Prostate gland (tissue), 2 donors: ENCODE measurements at regions not wholly inside any gene's neighbourhood (a gene's known extent, or its start where the extent isn't known, plus 50 kb on each side); places are given as distances from the start of the nearest gene placed in this dataset.

Experiments used
- CTCF ChIP-seq, 4 experiments: fragments of 200-600 bp in 2 of 4; fragments of 450-650 bp in 2 of 4; sonication (generic) in 2 of 4; IDR thresholded peaks; 1 replicate in 3 of 4; 2 replicates in 1 of 4; pipeline ENCODE4 v1.5.1; 2016 to 2019; ENCODE audit warnings: antibody characterized with exemption in 4 of 4, mild to moderate bottlenecking in 2 of 4, moderate library complexity in 2 of 4
- POLR2A ChIP-seq: fragments of 450-650 bp; IDR thresholded peaks from one replicate; pipeline ENCODE4 v1.6.1; 2016; ENCODE audit warnings: antibody characterized with exemption, mild to moderate bottlenecking
- POLR2AphosphoS5 ChIP-seq: sonication (generic); formaldehyde crosslinking; IDR thresholded peaks from one replicate; pipeline ENCODE4 v1.6.1; 2017; ENCODE audit warnings: antibody characterized with exemption

DNA sequence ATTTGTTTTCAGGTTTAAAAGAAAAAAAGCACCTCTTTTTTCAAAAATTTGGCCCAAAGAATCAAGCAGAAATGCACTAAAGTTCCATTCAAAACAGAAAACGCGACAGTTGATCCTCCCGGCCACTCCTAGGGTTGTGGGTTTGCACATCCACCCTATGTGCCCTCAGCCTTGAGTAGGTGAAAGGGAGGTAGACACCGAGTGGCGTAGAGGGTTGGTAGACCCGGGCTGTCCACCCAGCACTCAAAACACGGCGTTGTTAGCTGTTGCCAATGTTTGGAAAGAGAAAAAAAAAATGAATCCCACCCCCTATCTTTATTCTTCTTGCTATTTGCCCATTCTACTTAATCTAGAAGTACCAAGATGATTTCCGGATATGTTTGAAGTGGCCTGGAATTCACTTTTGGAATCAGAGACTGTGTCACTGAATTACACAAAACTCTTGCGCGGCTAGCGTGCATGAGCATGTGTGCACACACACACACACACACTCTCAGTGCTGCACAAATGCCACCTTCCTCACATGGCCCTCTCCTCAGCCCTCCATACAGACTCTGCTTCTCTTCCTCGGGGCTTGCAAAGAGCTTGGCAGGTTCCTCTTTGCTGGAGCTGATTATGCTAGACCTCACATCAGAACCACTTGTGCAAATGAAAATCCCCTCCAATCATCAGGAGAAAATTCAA lies 110.2 kb upstream of the HAND1 start:
- TF ChIP-seq CTCF (IDR thresholded peaks at IDR 0.05) (no peak), POLR2A (no peak), POLR2AphosphoS5 (no peak)
